ENCODE measurements at regions not wholly inside any gene's neighbourhood (a gene's known extent, or its start where the extent isn't known, plus 50 kb on each side); places are given as distances from the start of the nearest gene placed in this dataset.

GRCh38 chr5:73380041-73380440 lies 68.5 kb downstream of the FOXD1 start:
- no peak for TF ChIP-seq POLR2A (IDR thresholded peaks at IDR 0.05)
- TF ChIP-seq CTCF (IDR thresholded peaks at IDR 0.05), result no peak
